NCI-H1105 (cell line): ENCODE measurements at regions not wholly inside any gene's neighbourhood (a gene's known extent, or its start where the extent isn't known, plus 50 kb on each side); places are given as distances from the start of the nearest gene placed in this dataset.

Source experiments
- DNase-seq: peaks from one replicate; lab custom pipeline; 2025; lab: John Stamatoyannopoulos, UW

DNA sequence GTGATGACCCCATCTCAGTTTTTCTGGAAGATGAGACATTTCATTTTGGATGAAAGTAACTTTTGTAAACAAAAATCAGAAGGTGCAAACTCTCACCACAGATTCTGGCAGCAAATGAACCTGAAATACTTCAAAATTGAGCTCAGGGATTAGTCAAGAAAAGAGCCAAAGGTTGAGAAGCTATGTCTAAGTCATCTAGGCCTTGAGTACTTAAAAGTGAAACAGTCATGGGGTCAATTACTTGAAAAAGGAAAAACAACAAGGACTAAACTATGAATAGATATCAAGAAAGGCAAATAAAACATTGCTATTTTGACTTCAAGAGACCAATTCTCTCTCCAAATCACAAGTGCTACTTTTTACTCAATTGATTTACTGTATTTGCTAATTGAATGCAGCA lies 285.1 kb downstream of the RBM43 start:
- DNase-seq: no peak

DNA sequence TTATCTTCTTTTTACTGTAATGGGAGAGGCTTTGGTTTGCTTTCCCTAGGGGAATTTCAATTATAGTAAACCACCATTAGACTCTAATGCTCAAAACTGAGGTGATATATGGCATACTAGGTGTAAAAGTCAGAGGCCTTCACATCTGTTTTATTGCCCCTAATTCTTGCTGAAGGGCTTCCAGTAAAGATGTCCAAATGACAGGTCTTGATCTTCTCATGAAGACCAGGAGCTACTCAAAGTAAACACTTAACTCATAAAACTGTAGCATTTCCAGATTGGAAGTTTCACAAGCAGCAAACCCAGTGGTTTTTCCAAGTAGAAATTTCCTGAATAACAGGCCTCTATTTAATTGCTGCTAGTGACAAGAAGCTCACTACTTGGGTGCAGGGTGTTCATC lies 286.8 kb downstream of the RBM43 start:
- no peak for DNase-seq

DNA sequence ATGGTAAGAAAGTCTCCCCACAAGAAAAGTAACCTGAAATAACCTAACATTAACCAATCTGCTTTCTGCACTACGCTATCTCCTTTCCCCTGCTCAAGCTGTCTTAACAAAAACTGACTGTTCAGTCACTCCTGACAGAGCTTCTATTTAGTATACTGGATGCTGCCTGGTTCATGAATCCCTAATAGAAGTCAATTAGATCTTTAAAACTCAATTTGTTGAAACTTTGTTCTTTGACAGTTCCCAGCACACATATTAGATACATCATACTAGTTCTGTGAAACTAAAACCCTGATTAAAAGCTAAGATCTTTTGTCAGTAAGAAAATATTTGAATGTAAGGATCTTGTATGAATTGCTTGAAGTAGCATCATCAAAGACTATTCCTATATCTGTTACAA lies 287.4 kb downstream of the RBM43 start:
- no peak for DNase-seq

DNA sequence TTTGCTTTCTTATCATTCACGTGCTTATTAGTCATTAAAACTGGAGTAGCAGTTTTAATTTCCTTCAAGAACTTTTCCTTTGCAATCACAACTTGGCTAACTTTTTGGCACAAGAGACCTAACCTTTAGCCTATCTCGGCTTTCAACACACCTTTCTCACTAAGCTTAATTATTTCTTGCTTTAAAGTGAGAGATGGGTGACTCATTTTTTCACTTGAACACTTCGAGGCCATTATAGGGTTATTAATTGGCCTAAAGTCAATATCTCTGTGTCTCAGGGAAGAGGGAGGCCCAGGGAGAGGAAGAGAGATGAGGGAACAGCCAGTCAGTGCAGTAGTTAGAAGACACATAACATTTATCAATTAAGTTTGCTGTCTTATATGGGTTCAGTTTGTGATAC lies 289.8 kb downstream of the RBM43 start:
- no peak for DNase-seq

DNA sequence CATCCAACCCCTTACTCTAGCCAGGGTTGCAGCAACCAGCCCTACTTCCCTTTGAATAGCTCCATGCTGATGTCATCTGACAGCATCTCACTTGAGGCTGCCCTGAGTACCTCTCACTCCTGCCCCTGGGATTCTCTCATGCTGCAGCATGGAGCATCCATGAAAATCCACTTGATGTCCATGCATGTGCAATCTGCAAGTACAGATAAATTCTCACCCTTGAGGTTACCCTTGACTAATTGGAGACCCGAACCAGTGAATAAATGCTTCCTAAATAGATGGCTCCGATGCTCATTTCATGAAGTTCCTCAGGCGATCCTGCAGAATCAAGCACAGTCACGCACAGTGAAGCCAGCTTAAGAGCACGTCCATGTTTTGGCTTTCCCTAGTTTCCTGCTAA lies 298.3 kb downstream of the RBM43 start:
- DNase-seq: no peak

DNA sequence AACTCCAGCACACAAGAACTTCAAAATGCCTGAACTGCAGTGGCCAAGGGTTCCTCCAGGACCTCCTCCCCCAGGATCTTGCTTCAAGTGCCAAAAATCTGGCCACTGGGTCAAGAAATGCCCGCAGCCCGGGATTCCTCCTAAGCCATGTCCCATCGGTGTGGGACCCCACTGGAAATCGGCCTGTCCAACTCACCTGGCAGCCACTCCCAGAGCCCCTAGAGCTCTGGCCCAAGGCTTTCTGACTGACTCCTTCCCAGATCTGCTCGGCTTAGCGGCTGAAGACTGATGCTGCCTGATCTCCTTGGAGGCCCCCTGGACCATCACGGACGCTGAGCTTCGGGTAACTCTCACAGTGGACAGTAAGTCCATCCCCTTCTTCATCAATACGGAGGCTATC lies 306.4 kb downstream of the RBM43 start:
- no peak for DNase-seq

DNA sequence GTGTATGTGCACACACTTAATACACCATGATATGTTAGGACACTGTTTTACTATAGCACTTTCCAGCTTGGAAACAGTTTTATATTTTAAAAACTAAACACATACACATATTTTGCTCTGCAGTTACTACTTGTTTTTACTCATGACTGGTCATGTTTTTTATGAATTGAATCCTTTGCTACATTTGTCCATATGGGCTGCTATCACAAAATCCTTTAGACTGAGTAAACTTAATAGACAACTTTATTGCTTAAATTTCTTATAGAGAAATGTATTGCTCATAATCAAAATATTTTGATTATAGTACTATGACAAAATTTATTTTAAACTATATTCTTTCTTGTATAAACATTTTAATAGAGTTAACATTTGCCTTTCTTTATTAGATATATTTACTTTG lies 314.8 kb downstream of the RBM43 start:
- no peak for DNase-seq

DNA sequence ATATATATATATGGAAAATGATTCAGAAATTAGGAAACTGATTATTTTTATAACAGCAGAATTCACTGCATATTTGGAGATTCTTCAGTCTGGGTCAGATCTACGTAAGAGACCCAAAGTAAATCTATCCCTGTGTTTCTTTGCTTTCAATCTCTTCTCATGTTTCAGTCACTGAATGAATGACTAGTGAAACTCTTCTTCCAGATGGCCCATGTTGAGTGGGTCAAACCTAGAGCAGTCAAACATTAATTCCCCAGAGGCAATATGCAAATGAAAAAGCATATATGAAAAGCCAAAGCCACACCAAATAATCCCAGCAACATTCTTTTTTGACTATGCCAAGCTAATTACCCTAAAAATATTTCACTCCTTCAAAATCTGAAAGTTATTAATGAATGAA lies 317.3 kb downstream of the RBM43 start:
- no peak for DNase-seq

DNA sequence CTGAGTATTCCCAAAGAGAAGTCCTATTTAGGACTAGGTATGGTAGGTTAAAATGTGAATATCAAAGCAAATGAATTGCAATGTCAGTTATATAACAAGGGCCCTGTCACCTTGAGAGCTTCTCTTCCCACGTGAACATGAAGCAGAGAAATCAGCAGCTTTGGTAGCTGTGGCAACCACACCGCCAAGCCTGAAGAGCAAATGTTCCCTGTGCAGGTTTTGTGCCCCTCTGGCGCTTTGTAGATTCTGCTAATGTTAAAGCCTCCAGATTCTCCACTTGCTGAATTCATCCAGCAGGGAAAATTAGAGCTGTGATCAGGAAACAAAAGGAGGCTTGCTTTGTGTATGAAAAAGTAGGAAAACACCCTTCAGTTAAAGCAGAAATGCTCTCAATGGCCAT lies 322.6 kb downstream of the RBM43 start:
- DNase-seq: no peak

DNA sequence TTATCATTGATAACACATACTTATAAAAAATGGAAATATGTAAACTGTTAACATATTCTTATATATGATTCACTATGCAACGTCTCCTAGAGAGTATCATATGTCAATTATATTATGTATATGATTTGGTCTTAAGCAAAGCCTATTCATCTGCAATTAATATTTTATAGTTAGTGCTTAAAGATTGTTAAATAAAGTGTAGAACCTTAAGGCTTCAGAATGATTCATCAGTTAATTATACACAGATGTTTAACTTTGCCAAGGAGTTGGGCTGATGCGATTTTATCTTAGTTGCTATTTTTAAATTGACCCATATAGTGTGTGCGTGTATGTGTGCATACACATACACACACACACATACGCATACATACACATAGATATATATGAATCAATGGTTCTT lies 323.1 kb downstream of the RBM43 start:
- DNase-seq: no peak

DNA sequence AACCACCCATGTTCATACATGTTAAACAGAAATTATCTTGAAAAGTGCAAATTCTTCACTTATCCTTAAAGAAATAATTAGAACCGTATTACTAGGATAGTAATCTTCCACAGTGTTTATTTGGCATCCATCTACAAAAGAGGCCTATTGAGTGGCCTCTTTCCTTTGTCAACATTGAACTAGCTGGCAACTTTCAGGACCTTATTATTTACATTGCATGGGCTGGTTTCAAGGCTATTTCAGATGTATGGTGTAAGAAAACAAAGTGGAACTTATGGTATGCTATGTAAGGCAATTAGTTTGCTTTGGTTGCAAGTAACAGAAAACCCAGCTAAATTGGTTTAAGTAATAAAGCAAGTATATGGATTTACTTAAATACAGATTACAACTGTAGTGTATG lies 324.6 kb downstream of the RBM43 start:
- DNase-seq: no peak

DNA sequence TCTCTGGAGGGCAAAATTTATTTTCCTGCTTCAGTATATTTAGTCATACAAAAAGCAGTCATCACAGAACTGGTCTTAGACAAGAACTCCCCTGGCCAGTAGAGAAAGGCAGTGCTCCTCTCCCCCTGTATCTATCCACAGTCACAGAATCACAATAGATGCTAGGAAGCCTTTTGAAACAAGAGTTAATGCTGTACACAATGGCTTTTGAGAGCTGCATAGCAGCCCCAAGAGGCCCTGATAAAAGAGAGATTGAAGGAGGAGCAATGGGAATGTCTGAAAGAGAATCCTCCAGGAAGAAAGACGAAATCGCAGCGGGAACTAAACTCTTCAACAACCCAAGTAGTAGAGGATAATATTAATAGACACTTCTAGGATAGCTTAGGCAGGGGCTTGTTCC lies 330.2 kb downstream of the RBM43 start:
- no peak for DNase-seq

DNA sequence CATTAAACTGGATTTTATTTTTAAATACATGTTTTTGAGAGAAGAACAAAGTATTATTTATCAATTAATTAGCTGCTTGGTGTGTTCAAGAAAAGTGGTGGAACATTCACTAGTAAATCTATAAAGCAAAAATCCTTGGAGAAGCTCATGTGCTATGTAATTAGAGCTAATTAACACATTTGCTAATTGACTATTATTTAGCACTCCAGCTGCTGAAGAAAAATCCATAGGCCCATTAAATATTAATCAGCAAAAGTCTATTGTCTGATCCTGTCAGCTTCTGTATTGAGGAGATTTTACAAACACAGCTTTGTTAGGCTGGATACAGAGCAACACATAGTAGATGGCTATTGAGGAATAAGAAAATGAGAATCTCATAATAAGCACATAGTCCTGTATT lies 336.1 kb downstream of the RBM43 start:
- no peak for DNase-seq

DNA sequence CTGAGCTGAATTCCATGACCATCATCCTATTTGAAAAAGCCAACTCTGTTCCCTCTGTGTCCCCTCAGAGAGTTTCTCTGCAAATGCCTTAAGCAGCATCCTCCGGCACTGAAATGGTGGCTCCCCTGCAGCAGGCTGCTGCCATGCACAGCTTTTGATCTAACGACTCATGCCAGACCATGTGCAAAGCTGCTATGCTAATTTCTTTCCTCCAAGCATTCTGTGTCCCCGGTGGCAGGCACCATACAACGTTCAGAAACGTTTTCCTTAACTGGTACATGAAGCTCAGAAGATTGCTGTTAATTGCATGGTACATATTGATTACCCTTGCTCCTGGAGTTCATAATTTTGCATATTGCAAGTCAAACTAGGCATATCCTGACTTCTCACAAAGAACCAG lies 336.8 kb downstream of the RBM43 start:
- DNase-seq: no peak

DNA sequence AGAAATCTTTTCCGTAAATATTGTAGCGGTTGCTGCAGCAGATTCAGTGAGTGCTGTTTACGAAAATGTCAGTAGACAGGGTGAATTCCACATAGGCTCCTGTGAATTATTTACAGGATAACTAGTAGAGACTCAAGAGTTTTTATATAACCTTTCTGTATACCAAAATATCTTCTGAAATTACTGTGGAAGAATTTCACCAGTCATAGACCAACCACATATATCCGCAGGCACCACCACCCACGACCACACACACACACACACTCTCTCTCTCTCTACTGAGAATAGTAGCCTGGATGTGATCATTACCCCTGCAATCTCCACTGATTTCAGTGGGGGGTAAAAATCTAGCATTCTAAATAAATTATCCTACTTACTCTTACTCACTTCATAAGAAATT lies 341.8 kb downstream of the RBM43 start:
- no peak for DNase-seq

DNA sequence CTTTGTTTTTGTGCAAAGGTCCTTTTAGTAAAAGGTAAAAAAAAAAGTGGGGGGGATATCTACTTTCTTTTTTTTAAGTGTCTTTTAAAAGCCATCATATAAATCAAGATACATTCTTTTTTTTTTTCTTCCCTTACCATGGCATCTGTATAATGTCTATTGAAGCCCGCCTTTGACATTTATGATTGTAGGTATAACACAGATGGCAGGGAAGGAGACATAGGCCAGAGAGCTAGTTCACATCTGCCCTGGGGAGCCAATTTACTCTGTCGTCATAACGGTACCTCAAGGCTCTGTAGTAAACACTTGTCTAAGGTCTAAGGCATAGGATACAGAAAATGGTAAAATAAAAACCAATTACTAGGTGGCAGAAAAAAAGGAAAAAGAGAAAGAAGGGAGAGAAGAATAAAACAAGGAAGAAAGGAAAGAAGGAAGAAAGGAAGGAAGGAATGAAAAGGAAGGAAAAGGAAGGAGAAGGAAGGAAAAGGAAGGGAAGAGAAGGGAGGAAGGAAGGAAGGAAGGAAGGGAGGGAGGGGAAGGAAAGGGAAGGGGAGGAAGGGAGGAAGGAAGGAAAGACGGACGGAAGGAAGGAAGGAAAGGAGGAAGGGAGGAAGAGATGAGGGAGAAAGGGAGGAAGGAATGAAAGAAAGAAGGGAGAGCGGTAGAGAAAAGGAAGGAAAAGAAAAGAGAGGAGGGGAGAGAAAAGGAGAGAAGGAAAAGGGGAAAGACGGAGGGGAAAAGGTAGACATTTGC lies 343.5 kb downstream of the RBM43 start:
- DNase-seq: no peak

DNA sequence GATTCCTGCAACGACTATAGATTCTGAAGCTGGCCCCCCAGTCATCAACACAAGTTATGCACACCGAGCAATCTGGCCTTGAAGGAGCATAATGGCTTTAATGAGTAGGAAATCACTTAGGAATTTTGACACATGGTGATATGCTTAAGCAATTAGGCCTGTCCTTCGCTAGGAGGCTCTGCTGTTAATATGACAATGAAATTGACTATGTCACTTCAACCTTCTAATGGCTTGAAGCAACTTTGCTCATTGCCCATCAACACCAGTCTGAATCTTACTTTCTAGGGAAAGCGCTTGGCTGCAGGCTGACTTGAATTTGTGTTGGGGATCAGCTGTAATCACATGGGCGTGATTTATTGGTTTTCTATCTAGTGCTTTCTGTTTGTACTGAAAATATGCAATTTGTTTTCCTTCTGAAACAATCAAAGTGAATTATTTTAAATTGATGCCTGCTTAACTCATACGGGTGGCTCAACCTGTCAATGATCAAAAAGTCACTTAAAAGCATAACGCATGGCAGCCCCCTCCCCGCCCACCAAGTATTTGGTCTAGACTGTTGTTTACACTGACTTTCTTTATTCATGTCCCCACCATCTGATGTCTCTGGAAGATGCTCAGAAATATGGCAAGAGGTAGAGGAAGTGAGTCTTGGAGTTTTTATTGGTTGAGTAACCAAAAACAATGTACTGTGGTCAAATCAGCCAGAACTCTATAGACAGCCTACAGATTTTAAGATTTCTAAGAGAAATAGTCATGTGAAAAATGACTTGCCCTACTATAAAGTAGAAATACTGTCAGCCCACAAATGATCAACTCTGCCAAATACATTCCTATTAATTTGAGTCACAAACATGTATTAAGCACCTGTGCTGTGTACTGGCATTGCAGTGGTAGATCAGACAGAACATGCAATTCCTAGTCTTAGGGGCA lies 344.9 kb downstream of the RBM43 start:
- DNase-seq: no peak

DNA sequence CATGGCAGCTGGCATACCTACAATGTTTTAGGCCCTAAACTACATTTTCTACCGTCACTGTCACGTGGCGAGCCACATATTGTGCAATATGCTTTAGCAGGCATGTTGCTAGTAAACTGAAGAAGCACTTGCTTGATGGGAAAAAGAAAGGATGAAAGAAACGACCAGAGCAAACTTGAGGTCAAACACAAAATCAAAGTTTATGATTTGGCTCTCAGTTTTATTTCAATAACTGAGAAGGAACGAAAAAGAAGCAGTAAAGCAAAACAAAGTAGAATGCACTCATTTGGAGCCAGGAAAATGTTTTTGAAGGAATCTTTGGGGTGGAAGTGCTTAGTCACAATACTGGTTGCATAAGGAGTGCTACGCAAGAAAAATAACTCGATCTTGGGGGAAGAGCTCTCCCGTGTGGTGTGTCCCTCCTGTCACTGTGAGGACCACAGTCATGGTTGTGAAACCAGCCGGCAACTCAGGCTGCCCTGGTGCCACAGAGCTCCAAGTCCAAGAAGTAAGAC lies 349.8 kb downstream of the RBM43 start:
- DNase-seq: no peak

DNA sequence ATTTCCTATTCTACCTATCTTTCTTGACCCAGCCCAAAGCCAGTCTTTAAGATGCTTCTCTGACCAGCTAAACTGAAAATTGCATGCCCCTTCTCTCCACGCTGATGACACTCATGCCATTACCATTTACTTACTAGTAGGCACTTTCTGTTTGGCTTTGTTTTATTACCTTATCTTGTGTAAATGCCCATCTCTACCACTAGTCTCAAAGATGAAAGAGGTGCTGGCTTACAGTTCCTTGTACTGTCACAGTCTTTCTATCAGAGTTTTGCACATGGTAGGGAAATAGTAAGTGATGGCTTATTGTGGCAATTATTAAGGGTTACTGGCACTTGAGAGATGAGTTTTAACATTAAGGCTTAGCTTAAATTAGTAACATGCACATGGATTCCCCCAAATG lies 352.1 kb downstream of the RBM43 start:
- no peak for DNase-seq

DNA sequence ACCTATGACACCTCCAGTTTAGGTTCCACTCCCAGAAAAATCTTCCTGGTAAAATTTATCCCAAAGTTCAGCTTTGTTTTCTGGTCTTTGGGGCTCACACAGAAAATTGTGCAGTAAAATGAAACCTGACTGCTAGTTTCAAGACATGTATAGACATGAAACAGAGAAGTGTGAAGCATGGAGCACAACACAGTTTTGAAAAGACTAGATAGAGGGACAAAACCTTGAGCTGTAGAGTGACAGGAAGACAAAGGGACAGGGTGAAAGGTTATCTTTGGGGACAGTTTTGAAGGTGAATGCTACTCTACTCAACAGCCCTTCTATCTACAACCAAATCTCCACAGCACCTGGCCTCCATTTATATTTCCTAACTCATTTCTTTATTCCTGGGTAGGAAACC lies 352.6 kb downstream of the RBM43 start:
- DNase-seq: no peak

DNA sequence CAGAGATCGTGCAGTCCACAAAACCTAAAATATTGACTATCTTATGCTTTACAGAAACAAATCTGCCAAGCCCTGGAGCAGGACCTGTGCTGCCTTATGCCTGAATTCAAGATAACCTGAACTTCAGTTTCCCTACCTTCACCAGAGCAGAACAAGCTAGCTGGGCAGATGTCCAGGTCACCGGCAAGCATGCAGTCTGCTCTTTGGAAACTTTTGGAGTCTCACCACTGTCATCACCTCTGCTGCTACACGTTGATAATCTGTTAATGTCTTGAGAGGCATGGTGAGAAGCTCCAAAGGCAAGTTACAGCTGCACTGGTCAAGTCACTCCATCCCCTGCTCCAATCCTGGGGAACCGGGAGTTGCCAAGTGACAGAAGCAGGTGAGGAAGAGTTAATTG lies 354.2 kb downstream of the RBM43 start:
- no peak for DNase-seq

DNA sequence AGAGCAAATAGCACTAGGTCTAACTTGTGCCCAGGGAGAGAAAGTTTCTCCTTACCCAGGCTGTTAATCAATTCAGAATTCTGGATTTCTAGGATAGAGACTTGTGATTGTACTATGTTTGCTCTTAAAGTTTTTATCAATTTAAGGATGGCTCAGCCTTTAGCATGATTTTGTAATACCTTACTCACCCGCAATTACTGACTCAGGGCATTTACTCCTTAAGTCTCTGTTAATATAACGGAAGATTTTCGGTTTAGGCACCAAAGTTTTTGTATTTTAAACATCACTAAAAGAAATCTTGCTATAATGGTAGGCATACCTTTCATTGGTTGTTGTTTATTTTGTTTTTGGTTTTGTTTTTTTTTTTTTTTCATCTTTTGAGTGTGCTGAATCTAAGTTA lies 358.2 kb downstream of the RBM43 start:
- no peak for DNase-seq

DNA sequence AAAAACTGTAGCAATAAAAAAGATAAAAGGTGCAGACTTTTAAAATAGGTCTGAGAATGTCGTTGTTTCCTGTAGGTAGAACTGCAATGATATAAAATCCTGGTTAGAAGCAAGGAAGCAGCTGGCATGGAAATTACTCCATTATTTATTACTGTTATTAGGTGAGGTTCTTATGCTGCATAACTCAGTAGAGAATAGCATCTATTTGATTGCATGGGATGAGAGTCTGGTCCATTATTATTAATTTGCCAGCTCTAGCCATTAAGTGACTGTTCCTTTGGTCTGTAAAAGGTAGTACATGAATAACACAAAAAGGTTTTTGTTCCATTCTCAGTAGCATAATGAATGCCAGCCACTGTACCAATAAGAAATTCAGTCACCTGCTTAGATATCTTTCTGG lies 358.6 kb downstream of the RBM43 start:
- no peak for DNase-seq
